ENCODE measurements at regions not wholly inside any gene's neighbourhood (a gene's known extent, or its start where the extent isn't known, plus 50 kb on each side); places are given as distances from the start of the nearest gene placed in this dataset.

- H3F3A ChIP-seq (ENCODE audit: insufficient read depth): peaks cover 5% of the 10 kb centered on the region; the same call in 1 of the 2 replicates
- H3K27me3 ChIP-seq (replicated peaks; ENCODE audit: insufficient read depth): no peaks in the 10 kb centered on the region
- H3K9ac ChIP-seq: no peak overlapping the region
- no peak overlapping the region for H3K27ac ChIP-seq
- H3K36me3 ChIP-seq (ENCODE audit: low read depth): no peaks in the 10 kb centered on the region
- peaks cover 16% of the 10 kb centered on the region for H3K4me1 ChIP-seq (ENCODE audit: insufficient read depth)
- no peak for DNase-seq
- H3K4me3 ChIP-seq: no peak overlapping the region
- in situ Hi-C loops (cut with MboI): no loop called here
- H4K20me1 ChIP-seq (ENCODE audit: insufficient read depth): no peaks in the 10 kb centered on the region
- H3K9me2 ChIP-seq (ENCODE audit: insufficient read depth): no peaks in the 10 kb centered on the region
- TF ChIP-seq EZH2phosphoT487 (IDR thresholded peaks at IDR 0.05; ENCODE audit: insufficient read depth, low read depth) (no peak), EZH2 (IDR thresholded peaks at IDR 0.05; ENCODE audit: insufficient read depth, poor library complexity, severe bottlenecking) (no peak)
- H3K9me3 ChIP-seq (ENCODE audit: low read depth): no peaks in the 10 kb centered on the region
- no peak overlapping the region for H3K4me2 ChIP-seq (ENCODE audit: unreplicated experiment)
- H3K79me2 ChIP-seq (ENCODE audit: insufficient read depth): no peaks in the 10 kb centered on the region
- no peak overlapping the region for H2AFZ ChIP-seq
- 50 to 51% methylated on average over 5 of the region's 5 CpGs for WGBS, 2 experiments (ENCODE audit: low coverage in 1 of 2, low lambda C conversion rate in 2 of 2, missing lambda C conversion rate in 2 of 2)
Observed at GRCh38 chr11:116553482-116553881, 219.3 kb downstream of the BUD13 start.

- Histone ChIP-seq H3K9ac (no peak overlapping the region), H3K79me2 (ENCODE audit: insufficient read depth) (no peaks in the 10 kb centered on the region), H4K20me1 (ENCODE audit: insufficient read depth) (no peaks in the 10 kb centered on the region), H3K4me1 (ENCODE audit: insufficient read depth) (no peaks in the 10 kb centered on the region), H3K4me3 (no peak overlapping the region), H3K27me3 (replicated peaks; ENCODE audit: insufficient read depth) (no peaks in the 10 kb centered on the region), H3K27ac (no peak overlapping the region), H3F3A (ENCODE audit: insufficient read depth) (no peaks in the 10 kb centered on the region), H3K9me2 (ENCODE audit: insufficient read depth) (no peaks in the 10 kb centered on the region), H2AFZ (no peak overlapping the region), H3K4me2 (ENCODE audit: unreplicated experiment) (no peak overlapping the region), H3K9me3 (ENCODE audit: low read depth) (no peaks in the 10 kb centered on the region), H3K36me3 (ENCODE audit: low read depth) (no peaks in the 10 kb centered on the region)
- WGBS, 2 experiments (ENCODE audit: low coverage in 1 of 2, low lambda C conversion rate in 2 of 2, missing lambda C conversion rate in 2 of 2): 47 to 50% methylated on average over 4 of the region's 4 CpGs
- no peak for DNase-seq
- TF ChIP-seq EZH2phosphoT487 (IDR thresholded peaks at IDR 0.05; ENCODE audit: insufficient read depth, low read depth) (no peak), EZH2 (IDR thresholded peaks at IDR 0.05; ENCODE audit: insufficient read depth, poor library complexity, severe bottlenecking) (no peak)
- in situ Hi-C loops (cut with MboI): no loop called here
Observed at GRCh38 chr11:116551576-116551975, 221.2 kb downstream of the BUD13 start.

DNA sequence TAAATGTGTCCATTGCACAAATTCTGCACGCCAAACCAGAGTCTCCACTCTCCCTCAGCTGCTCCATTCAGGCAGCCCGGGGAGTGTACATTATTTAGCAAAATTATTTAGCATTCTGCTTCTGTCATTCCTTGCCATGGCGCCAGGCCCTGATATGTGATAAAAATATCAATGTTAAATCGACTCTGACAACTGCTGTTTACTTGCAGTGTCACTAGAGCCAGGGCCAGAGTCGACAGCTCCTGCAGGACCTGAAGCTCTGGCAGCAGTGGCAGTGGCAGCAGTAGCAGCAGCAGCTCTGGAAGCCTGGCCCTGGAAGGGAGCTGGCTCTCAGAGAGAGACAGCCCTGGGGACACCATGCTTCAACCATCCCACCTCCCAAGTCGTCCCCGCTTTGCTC is 224.5 kb downstream of the BUD13 start:
- in situ Hi-C loops (cut with MboI): no loop called here
- no peak overlapping the region for H3K4me2 ChIP-seq (ENCODE audit: unreplicated experiment)
- H3K9me3 ChIP-seq (ENCODE audit: low read depth): no peaks in the 10 kb centered on the region
- WGBS, 2 experiments (ENCODE audit: low coverage in 1 of 2, low lambda C conversion rate in 2 of 2, missing lambda C conversion rate in 2 of 2): 37 to 41% methylated on average over 7 of the region's 7 CpGs
- H3F3A ChIP-seq (ENCODE audit: insufficient read depth): no peaks in the 10 kb centered on the region
- DNase-seq: no peak
- H4K20me1 ChIP-seq (ENCODE audit: insufficient read depth): no peaks in the 10 kb centered on the region
- H2AFZ ChIP-seq: no peak overlapping the region
- TF ChIP-seq EZH2 (IDR thresholded peaks at IDR 0.05; ENCODE audit: insufficient read depth, poor library complexity, severe bottlenecking) (no peak), EZH2phosphoT487 (IDR thresholded peaks at IDR 0.05; ENCODE audit: insufficient read depth, low read depth) (no peak)
- H3K9me2 ChIP-seq (ENCODE audit: insufficient read depth): no peaks in the 10 kb centered on the region
- no peak overlapping the region for H3K27ac ChIP-seq
- no peak overlapping the region for H3K4me3 ChIP-seq
- H3K9ac ChIP-seq: no peak overlapping the region
- no peaks in the 10 kb centered on the region for H3K4me1 ChIP-seq (ENCODE audit: insufficient read depth)
- H3K36me3 ChIP-seq (ENCODE audit: low read depth): no peaks in the 10 kb centered on the region
- H3K79me2 ChIP-seq (ENCODE audit: insufficient read depth): no peaks in the 10 kb centered on the region
- 0 out of 2 replicates have a peak, but pooled peaks cover 4% of the 10 kb centered on the region for H3K27me3 ChIP-seq (replicated peaks; ENCODE audit: insufficient read depth)

GRCh38 chr11:116547571-116547970 is 225.2 kb downstream of the BUD13 start:
- Histone ChIP-seq H3K4me3 (no peak overlapping the region), H3K4me1 (ENCODE audit: insufficient read depth) (no peaks in the 10 kb centered on the region), H2AFZ (no peak overlapping the region), H3F3A (ENCODE audit: insufficient read depth) (no peaks in the 10 kb centered on the region), H3K4me2 (ENCODE audit: unreplicated experiment) (no peak overlapping the region), H3K79me2 (ENCODE audit: insufficient read depth) (no peaks in the 10 kb centered on the region), H3K36me3 (ENCODE audit: low read depth) (no peaks in the 10 kb centered on the region), H3K9me2 (ENCODE audit: insufficient read depth) (no peaks in the 10 kb centered on the region), H3K27me3 (replicated peaks; ENCODE audit: insufficient read depth) (0 out of 2 replicates have a peak, but pooled peaks cover 4% of the 10 kb centered on the region), H3K27ac (no peak overlapping the region), H3K9me3 (ENCODE audit: low read depth) (no peaks in the 10 kb centered on the region), H3K9ac (no peak overlapping the region), H4K20me1 (ENCODE audit: insufficient read depth) (no peaks in the 10 kb centered on the region)
- DNase-seq: no peak
- in situ Hi-C loops (cut with MboI): no loop called here
- TF ChIP-seq EZH2phosphoT487 (IDR thresholded peaks at IDR 0.05; ENCODE audit: insufficient read depth, low read depth) (no peak), EZH2 (IDR thresholded peaks at IDR 0.05; ENCODE audit: insufficient read depth, poor library complexity, severe bottlenecking) (no peak)
- 2 to 17% methylated on average over 1 to 2 of the region's 2 CpGs for WGBS, 2 experiments (ENCODE audit: low coverage in 1 of 2, low lambda C conversion rate in 2 of 2, missing lambda C conversion rate in 2 of 2)

DNA sequence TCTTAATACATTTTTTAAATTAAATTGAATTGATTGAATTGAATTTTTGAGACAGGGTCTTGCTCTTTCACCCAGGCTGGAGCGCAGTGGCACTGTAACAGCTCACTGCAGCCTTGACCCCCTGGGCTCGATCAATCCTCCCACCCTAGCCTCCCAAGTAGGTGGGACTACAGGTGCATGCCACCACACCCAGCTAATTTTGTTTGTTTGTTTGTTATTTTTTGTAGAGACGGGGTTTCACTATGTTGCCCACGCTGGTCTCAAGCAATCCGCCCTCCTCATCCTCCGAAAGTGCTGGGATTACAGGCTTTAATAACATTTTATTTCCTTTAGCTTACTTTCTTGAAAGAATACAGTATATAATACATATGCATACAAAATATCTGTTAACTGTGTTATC is 226.9 kb downstream of the BUD13 start:
- Histone ChIP-seq H4K20me1 (ENCODE audit: insufficient read depth) (no peaks in the 10 kb centered on the region), H3K79me2 (ENCODE audit: insufficient read depth) (no peaks in the 10 kb centered on the region), H3K9me3 (ENCODE audit: low read depth) (no peaks in the 10 kb centered on the region), H3K4me3 (no peak overlapping the region), H3K27ac (no peak overlapping the region), H3K27me3 (replicated peaks; ENCODE audit: insufficient read depth) (0 out of 2 replicates have a peak, but pooled peaks cover 4% of the 10 kb centered on the region), H2AFZ (no peak overlapping the region), H3F3A (ENCODE audit: insufficient read depth) (no peaks in the 10 kb centered on the region), H3K9me2 (ENCODE audit: insufficient read depth) (no peaks in the 10 kb centered on the region), H3K9ac (no peak overlapping the region), H3K4me1 (ENCODE audit: insufficient read depth) (no peaks in the 10 kb centered on the region), H3K4me2 (ENCODE audit: unreplicated experiment) (no peak overlapping the region), H3K36me3 (ENCODE audit: low read depth) (no peaks in the 10 kb centered on the region)
- DNase-seq: no peak
- TF ChIP-seq EZH2phosphoT487 (IDR thresholded peaks at IDR 0.05; ENCODE audit: insufficient read depth, low read depth): no peak
- in situ Hi-C loops (cut with MboI): no loop called here
- 63 to 66% methylated on average over 6 of the region's 6 CpGs for WGBS, 2 experiments (ENCODE audit: low coverage in 1 of 2, low lambda C conversion rate in 2 of 2, missing lambda C conversion rate in 2 of 2)

Measured in GM23248 (cell line).